GM23338 (cell line): ENCODE measurements at regions not wholly inside any gene's neighbourhood (a gene's known extent, or its start where the extent isn't known, plus 50 kb on each side); places are given as distances from the start of the nearest gene placed in this dataset.

ENCODE experiments used
- ATAC-seq: fragments of 200-7000 bp; cut with Tn5 transposase; 3 replicates; pipeline ENCODE4 v1.9.1; 2020
- DNase-seq: peaks from one replicate; pipeline ENCODE4 v3.0.0-alpha.2; 2015; ENCODE audit warnings: low spot score
- H2AFZ ChIP-seq: fragments of 200-600 bp; sonication (generic); 2 replicates; pipeline ENCODE4 v1.8.0; 2016; ENCODE audit warnings: antibody characterized with exemption, mild to moderate bottlenecking, moderate library complexity
- H3F3A ChIP-seq: fragments of 200-600 bp; sonication (generic); replicated peaks from 2 replicates; pipeline ENCODE4 v1.8.0; 2017; ENCODE audit warnings: antibody characterized with exemption, mixed run types, low read depth
- H3K27ac ChIP-seq: fragments of 200-600 bp; sonication (generic); 2 replicates; pipeline ENCODE4 v1.6.1; 2016; ENCODE audit warnings: low read depth
- H3K27me3 ChIP-seq: fragments of 200-600 bp; sonication (generic); 2 replicates; pipeline ENCODE4 v1.8.0; 2016; ENCODE audit warnings: mild to moderate bottlenecking, mixed run types, moderate library complexity; ENCODE audit not compliant: insufficient read depth
- H3K36me3 ChIP-seq: fragments of 200-600 bp; sonication (generic); 2 replicates; pipeline ENCODE4 v1.8.0; 2016; ENCODE audit warnings: mild to moderate bottlenecking; ENCODE audit not compliant: insufficient read depth
- H3K4me1 ChIP-seq: fragments of 200-600 bp; sonication (generic); 2 replicates; pipeline ENCODE4 v1.8.0; 2016; ENCODE audit warnings: mild to moderate bottlenecking, moderate library complexity; ENCODE audit not compliant: insufficient read depth
- H3K4me2 ChIP-seq: fragments of 200-600 bp; sonication (generic); 2 replicates; pipeline ENCODE4 v1.7.1; 2017; ENCODE audit warnings: mixed run types
- H3K4me3 ChIP-seq: fragments of 200-600 bp; sonication (generic); 2 replicates; pipeline ENCODE4 v1.6.1; 2016; ENCODE audit warnings: mixed run types
- H3K79me2 ChIP-seq: fragments of 200-600 bp; sonication (generic); replicated peaks from 2 replicates; pipeline ENCODE4 v1.8.0; 2017; ENCODE audit warnings: mild to moderate bottlenecking; ENCODE audit not compliant: insufficient read depth
- H3K9me2 ChIP-seq: fragments of 200-600 bp; sonication (generic); 2 replicates; pipeline ENCODE4 v1.8.0; 2017; ENCODE audit not compliant: insufficient read depth
- H4K20me1 ChIP-seq: fragments of 200-600 bp; sonication (generic); replicated peaks from 2 replicates; pipeline ENCODE4 v1.8.0; 2017; ENCODE audit warnings: mild to moderate bottlenecking; ENCODE audit not compliant: insufficient read depth
- H3K27ac Mint-ChIP-seq: 2 replicates; pipeline ENCODE4 v1.8.0; 2020; ENCODE audit warnings: inconsistent platforms, mild to moderate bottlenecking, moderate library complexity, mixed read lengths
- H3K27me3 Mint-ChIP-seq: 3 replicates; pipeline ENCODE4 v1.8.0; 2022; ENCODE audit warnings: low read depth, mild to moderate bottlenecking, moderate library complexity, mixed read lengths, inconsistent platforms; ENCODE audit not compliant: insufficient read depth, poor library complexity
- H3K36me3 Mint-ChIP-seq: 3 replicates; pipeline ENCODE4 v1.8.0; 2021; ENCODE audit warnings: low read depth, mild to moderate bottlenecking, inconsistent platforms, moderate library complexity, mixed read lengths
- H3K4me1 Mint-ChIP-seq: 3 replicates; pipeline ENCODE4 v1.8.0; 2020; ENCODE audit warnings: mild to moderate bottlenecking, inconsistent platforms, mixed read lengths
- H3K4me3 Mint-ChIP-seq: 3 replicates; pipeline ENCODE4 v1.8.0; 2021; ENCODE audit warnings: moderate library complexity, mild to moderate bottlenecking, inconsistent platforms, mixed read lengths
- H3K9me3 Mint-ChIP-seq: 3 replicates; pipeline ENCODE4 v1.8.0; 2020; ENCODE audit warnings: moderate library complexity, mild to moderate bottlenecking, inconsistent platforms, mixed read lengths
- CTCF ChIP-seq, 2 experiments: fragments of 200-600 bp in 1 of 2; sonication (generic) in 1 of 2; conservative IDR thresholded peaks; 2 replicates each; pipeline versions ENCODE4 v1.5.1 to v1.6.1; 2016 to 2017; ENCODE audit warnings: antibody characterized with exemption in 2 of 2, low read depth in 2 of 2, mild to moderate bottlenecking in 2 of 2, moderate library complexity in 1 of 2
- ETS1 ChIP-seq: IDR thresholded peaks from 2 replicates; pipeline ENCODE4 v1.6.1; 2016; ENCODE audit warnings: antibody characterized with exemption
- EZH2 ChIP-seq: fragments of 200-600 bp; sonication (generic); IDR thresholded peaks from one replicate; pipeline ENCODE4 v1.8.0; 2017; ENCODE audit warnings: antibody characterized with exemption, mild to moderate bottlenecking, low read depth; ENCODE audit not compliant: unreplicated experiment
- JUNB ChIP-seq: IDR thresholded peaks from one replicate; pipeline ENCODE4 v1.6.1; 2016; ENCODE audit warnings: antibody characterized with exemption; ENCODE audit not compliant: unreplicated experiment
- NANOG ChIP-seq: IDR thresholded peaks from 2 replicates; pipeline ENCODE4 v1.6.1; 2016; ENCODE audit warnings: antibody characterized with exemption, borderline replicate concordance
- POLR2AphosphoS5 ChIP-seq: IDR thresholded peaks from 2 replicates; pipeline ENCODE4 v1.6.1; 2016; ENCODE audit warnings: antibody characterized with exemption, low read depth
- REST ChIP-seq: IDR thresholded peaks from one replicate; pipeline ENCODE4 v1.6.1; 2018; ENCODE audit warnings: antibody characterized with exemption; ENCODE audit not compliant: unreplicated experiment
- STAT1 ChIP-seq: IDR thresholded peaks from one replicate; pipeline ENCODE4 v1.6.1; 2016; ENCODE audit warnings: antibody characterized with exemption; ENCODE audit not compliant: unreplicated experiment
- ZNF331 ChIP-seq: fragments of 250-450 bp; sonication (Bioruptor Pico); IDR thresholded peaks from 2 replicates; pipeline ENCODE4 v1.5.0; 2020; ENCODE audit warnings: low read depth, mild to moderate bottlenecking, moderate library complexity

- TF ChIP-seq EZH2 (no peak), ZNF331 (CRISPR knock-in tag) (no peak), NANOG (no peak), POLR2AphosphoS5 (no peak), REST (no peak)
Observed at GRCh38 chr7:21175714-21176113, 252.2 kb upstream of the SP4 start (continued).

- Mint-ChIP-seq H3K4me1 (peaks cover 30% of the 10 kb centered on the region), H3K4me3 (0 out of 3 replicates have a peak overlapping the region, but pooled peaks have one; percentile 7), H3K9me3 (peaks cover 13% of the 10 kb centered on the region; the same call in 2 of the 3 replicates), H3K36me3 (peaks cover 25% of the 10 kb centered on the region), H3K27me3 (no peaks in the 10 kb centered on the region), H3K27ac (peak overlapping the region; percentile 45)
- Histone ChIP-seq H3K4me2 (peak overlapping the region; percentile 37), H3K9me2 (peaks cover 4% of the 10 kb centered on the region; the same call in 1 of the 2 replicates), H3F3A (no peaks in the 10 kb centered on the region), H3K27me3 (no peaks in the 10 kb centered on the region), H4K20me1 (no peaks in the 10 kb centered on the region), H3K4me3 (peak overlapping the region; percentile 3; the same call in 1 of the 2 replicates), H2AFZ (no peak overlapping the region), H3K4me1 (peaks cover 33% of the 10 kb centered on the region), H3K27ac (peak overlapping the region; percentile 43), H3K79me2 (no peaks in the 10 kb centered on the region), H3K36me3 (no peaks in the 10 kb centered on the region; the same call in 1 of the 2 replicates)
- ATAC-seq, result no peak
- no peak for DNase-seq
- TF ChIP-seq CTCF (conservative IDR thresholded peaks at IDR 0.05; ENCODE audit: low read depth in 2 of 2) (no peak), STAT1 (no peak), REST (no peak), JUNB (no peak), ETS1 (no peak), POLR2AphosphoS5 (no peak), EZH2 (no peak)
Observed at GRCh38 chr7:21184942-21185652, 242.8 kb upstream of the SP4 start.
